ENCODE measurements at regions not wholly inside any gene's neighbourhood (a gene's known extent, or its start where the extent isn't known, plus 50 kb on each side); places are given as distances from the start of the nearest gene placed in this dataset.

GRCh38 chr1:182251561-182251960 lies 140.0 kb downstream of the GLUL start:
- no peak for TF ChIP-seq POLR2A (IDR thresholded peaks at IDR 0.05)
- TF ChIP-seq CTCF (IDR thresholded peaks at IDR 0.05), result no peak
- no peak for TF ChIP-seq EP300 (IDR thresholded peaks at IDR 0.05)
- no peak for TF ChIP-seq POLR2AphosphoS5 (IDR thresholded peaks at IDR 0.05)
